Neural progenitor cell (in vitro differentiated cells): ENCODE measurements at regions not wholly inside any gene's neighbourhood (a gene's known extent, or its start where the extent isn't known, plus 50 kb on each side); places are given as distances from the start of the nearest gene placed in this dataset.

Source experiments
- EZH2 ChIP-seq: fragments of 200-600 bp; sonication (generic); IDR thresholded peaks from 2 replicates; pipeline ENCODE4 v1.6.1; 2017; ENCODE audit warnings: antibody characterized with exemption, mild to moderate bottlenecking, moderate library complexity
- EZH2phosphoT487 ChIP-seq: fragments of 200-600 bp; sonication (generic); IDR thresholded peaks from 2 replicates; pipeline ENCODE4 v1.6.1; 2017; ENCODE audit warnings: antibody characterized with exemption
- TF ChIP-seq, protein P1 (sequence below): fragments of 200-600 bp; sonication (generic); IDR thresholded peaks from 2 replicates; pipeline ENCODE4 v1.5.1; 2017; ENCODE audit warnings: antibody characterized with exemption, mild to moderate bottlenecking

DNA sequence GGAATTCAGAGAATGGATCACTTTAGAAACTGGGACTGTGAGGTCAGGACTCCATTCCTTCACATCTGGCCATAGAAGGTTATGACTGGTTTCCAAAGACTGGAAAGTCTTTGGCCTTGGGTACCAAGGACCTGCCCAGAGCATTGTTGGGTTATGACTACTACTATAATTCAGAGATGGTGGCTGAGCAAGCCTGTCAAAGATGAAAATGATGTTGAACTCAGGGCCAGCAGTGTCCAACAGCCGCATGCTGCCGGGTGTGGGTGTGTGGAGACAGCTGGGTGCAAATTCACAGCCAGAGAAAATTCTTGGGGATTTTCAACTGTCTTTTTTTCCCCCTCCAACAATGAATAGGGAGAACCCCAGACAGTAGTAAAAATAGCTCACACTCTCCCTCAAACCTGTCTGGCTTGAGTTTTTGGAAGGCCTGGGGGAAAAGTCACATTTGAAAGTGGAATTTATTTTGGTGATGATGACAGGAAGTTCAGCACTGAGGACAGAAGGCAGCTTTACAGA is 166.8 kb upstream of the NCAM1 start:
- TF ChIP-seq, protein P1, sequence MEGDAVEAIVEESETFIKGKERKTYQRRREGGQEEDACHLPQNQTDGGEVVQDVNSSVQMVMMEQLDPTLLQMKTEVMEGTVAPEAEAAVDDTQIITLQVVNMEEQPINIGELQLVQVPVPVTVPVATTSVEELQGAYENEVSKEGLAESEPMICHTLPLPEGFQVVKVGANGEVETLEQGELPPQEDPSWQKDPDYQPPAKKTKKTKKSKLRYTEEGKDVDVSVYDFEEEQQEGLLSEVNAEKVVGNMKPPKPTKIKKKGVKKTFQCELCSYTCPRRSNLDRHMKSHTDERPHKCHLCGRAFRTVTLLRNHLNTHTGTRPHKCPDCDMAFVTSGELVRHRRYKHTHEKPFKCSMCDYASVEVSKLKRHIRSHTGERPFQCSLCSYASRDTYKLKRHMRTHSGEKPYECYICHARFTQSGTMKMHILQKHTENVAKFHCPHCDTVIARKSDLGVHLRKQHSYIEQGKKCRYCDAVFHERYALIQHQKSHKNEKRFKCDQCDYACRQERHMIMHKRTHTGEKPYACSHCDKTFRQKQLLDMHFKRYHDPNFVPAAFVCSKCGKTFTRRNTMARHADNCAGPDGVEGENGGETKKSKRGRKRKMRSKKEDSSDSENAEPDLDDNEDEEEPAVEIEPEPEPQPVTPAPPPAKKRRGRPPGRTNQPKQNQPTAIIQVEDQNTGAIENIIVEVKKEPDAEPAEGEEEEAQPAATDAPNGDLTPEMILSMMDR = no peak
- TF ChIP-seq EZH2 = no peak
- TF ChIP-seq EZH2phosphoT487 = no peak
